Gastroesophageal sphincter (tissue), 3 donors: ENCODE measurements at regions not wholly inside any gene's neighbourhood (a gene's known extent, or its start where the extent isn't known, plus 50 kb on each side); places are given as distances from the start of the nearest gene placed in this dataset.

Source experiments
- CTCF ChIP-seq, 4 experiments: fragments of 200-600 bp in 2 of 4; fragments of 450-650 bp in 2 of 4; sonication (generic) in 1 of 4; IDR thresholded peaks; one replicate each; pipeline ENCODE4 v1.5.1; 2017 to 2019; ENCODE audit warnings: antibody characterized with exemption in 4 of 4, mild to moderate bottlenecking in 2 of 4, moderate library complexity in 2 of 4
- EP300 ChIP-seq: sonication (generic); formaldehyde crosslinking; IDR thresholded peaks from one replicate; pipeline ENCODE4 v1.6.1; 2017; ENCODE audit warnings: antibody characterized with exemption, mild to moderate bottlenecking

- TF ChIP-seq CTCF (IDR thresholded peaks at IDR 0.05) (no peak), EP300 (no peak)
These were observed 397.4 kb upstream of the SLC24A2 start for GRCh38 chr9:20186231-20186630.
